ENCODE measurements at regions not wholly inside any gene's neighbourhood (a gene's known extent, or its start where the extent isn't known, plus 50 kb on each side); places are given as distances from the start of the nearest gene placed in this dataset.

GRCh38 chr6:91281901-91282300 is 695.0 kb upstream of the MAP3K7 start:
- Histone ChIP-seq H3K27me3 (ENCODE audit: insufficient read depth, low read length) (0 out of 2 replicates have a peak, but pooled peaks cover under 1% of the 10 kb centered on the region), H3K4me1 (ENCODE audit: insufficient read depth, low read length) (peaks cover 27% of the 10 kb centered on the region), H3K4me3 (ENCODE audit: low read length) (no peak overlapping the region), H3K27ac (ENCODE audit: low read length) (no peak overlapping the region), H3K36me3 (ENCODE audit: insufficient read depth, low read depth, low read length) (no peaks in the 10 kb centered on the region), H3K9me3 (ENCODE audit: insufficient read depth, low read depth, low read length) (no peaks in the 10 kb centered on the region), H3K9ac (ENCODE audit: low read depth, low read length) (no peak overlapping the region)

- Histone ChIP-seq H3K4me3 (ENCODE audit: low read length) (no peak overlapping the region), H3K4me1 (ENCODE audit: insufficient read depth, low read length) (peaks cover 27% of the 10 kb centered on the region), H3K27me3 (ENCODE audit: insufficient read depth, low read length) (no peaks in the 10 kb centered on the region), H3K27ac (ENCODE audit: low read length) (no peak overlapping the region), H3K9ac (ENCODE audit: low read depth, low read length) (no peak overlapping the region), H3K36me3 (ENCODE audit: insufficient read depth, low read depth, low read length) (no peaks in the 10 kb centered on the region), H3K9me3 (ENCODE audit: insufficient read depth, low read depth, low read length) (no peaks in the 10 kb centered on the region)
These were observed 693.6 kb upstream of the MAP3K7 start for GRCh38 chr6:91280494-91280830.

DNA sequence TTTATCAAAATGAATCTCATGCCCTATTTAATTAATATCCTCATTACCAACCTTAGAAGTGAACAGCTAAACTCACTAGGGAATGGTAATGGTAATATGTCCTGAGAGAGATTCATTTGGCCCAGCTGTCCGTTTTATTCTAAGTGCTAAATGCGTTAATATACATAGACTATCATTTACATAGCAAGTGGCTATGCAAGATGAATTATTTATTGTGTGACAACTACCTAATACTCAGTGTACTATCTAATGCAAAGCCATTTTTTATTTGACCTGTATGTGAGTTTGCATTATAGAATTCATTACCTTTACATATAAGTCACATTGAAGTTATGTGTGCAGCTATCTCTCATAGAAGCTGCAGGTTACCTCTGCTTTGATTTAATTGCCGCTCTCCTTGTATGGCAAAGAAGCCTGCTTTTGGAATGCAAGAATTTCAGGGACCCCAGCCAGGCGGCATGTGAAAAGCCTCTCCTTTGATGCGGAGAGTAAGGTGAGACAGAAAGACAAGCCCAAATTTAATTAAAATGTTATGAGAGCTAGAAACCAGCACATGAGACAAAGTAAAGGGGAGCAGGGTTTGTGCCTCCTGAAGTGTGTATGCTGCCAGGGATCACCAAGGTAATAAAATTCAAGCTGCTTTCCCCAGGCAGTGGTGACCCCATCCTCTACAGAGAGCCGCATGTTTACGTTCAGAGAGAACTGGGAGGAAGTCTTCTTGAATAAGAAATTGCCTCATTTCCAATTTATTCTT is 693.0 kb upstream of the MAP3K7 start:
- Histone ChIP-seq H3K4me1 (ENCODE audit: insufficient read depth, low read length) (peaks cover 27% of the 10 kb centered on the region), H3K27me3 (ENCODE audit: insufficient read depth, low read length) (no peaks in the 10 kb centered on the region), H3K4me3 (ENCODE audit: low read length) (no peak overlapping the region), H3K9ac (ENCODE audit: low read depth, low read length) (no peak overlapping the region), H3K9me3 (ENCODE audit: insufficient read depth, low read depth, low read length) (no peaks in the 10 kb centered on the region), H3K27ac (ENCODE audit: low read length) (no peak overlapping the region), H3K36me3 (ENCODE audit: insufficient read depth, low read depth, low read length) (no peaks in the 10 kb centered on the region)

- H3K27me3 ChIP-seq (ENCODE audit: insufficient read depth, low read length) = no peaks in the 10 kb centered on the region
- peaks cover 27% of the 10 kb centered on the region for H3K4me1 ChIP-seq (ENCODE audit: insufficient read depth, low read length)
- H3K27ac ChIP-seq (ENCODE audit: low read length) = no peak overlapping the region
- H3K9ac ChIP-seq (ENCODE audit: low read depth, low read length) = no peak overlapping the region
- no peaks in the 10 kb centered on the region for H3K9me3 ChIP-seq (ENCODE audit: insufficient read depth, low read depth, low read length)
- no peaks in the 10 kb centered on the region for H3K36me3 ChIP-seq (ENCODE audit: insufficient read depth, low read depth, low read length)
- no peak overlapping the region for H3K4me3 ChIP-seq (ENCODE audit: low read length)
These were observed 691.5 kb upstream of the MAP3K7 start for GRCh38 chr6:91278416-91278815.

GRCh38 chr6:91276315-91276714 is 689.4 kb upstream of the MAP3K7 start:
- H3K9ac ChIP-seq (ENCODE audit: low read depth, low read length) = no peak overlapping the region
- H3K36me3 ChIP-seq (ENCODE audit: insufficient read depth, low read depth, low read length) = no peaks in the 10 kb centered on the region
- H3K4me3 ChIP-seq (ENCODE audit: low read length) = no peak overlapping the region
- H3K27me3 ChIP-seq (ENCODE audit: insufficient read depth, low read length) = no peaks in the 10 kb centered on the region
- H3K4me1 ChIP-seq (ENCODE audit: insufficient read depth, low read length) = peaks cover 27% of the 10 kb centered on the region
- no peak overlapping the region for H3K27ac ChIP-seq (ENCODE audit: low read length)
- H3K9me3 ChIP-seq (ENCODE audit: insufficient read depth, low read depth, low read length) = no peaks in the 10 kb centered on the region; the same call in 1 of the 2 replicates

DNA sequence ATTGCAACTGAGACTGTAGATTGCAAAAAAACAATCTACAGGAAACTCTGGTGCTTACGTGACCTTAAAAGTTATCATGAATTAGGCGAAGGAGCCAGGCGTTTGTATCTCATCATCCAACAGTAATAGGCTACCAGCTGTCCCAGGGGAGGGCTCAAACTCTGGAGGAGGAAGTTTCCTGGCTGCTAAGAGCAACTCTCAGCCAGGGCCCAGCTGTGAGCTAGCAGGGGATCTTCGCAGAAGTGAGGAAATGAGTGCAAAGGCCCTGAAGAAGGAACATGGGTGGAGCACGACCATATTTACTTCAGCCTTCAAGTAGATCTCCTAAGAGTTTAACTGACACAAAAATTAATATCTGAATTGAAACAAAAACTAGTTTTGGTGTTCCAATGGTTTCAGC is 686.9 kb upstream of the MAP3K7 start:
- Histone ChIP-seq H3K9me3 (ENCODE audit: insufficient read depth, low read depth, low read length) (no peaks in the 10 kb centered on the region; the same call in 1 of the 2 replicates), H3K27ac (ENCODE audit: low read length) (no peak overlapping the region), H3K27me3 (ENCODE audit: insufficient read depth, low read length) (no peaks in the 10 kb centered on the region), H3K4me1 (ENCODE audit: insufficient read depth, low read length) (peaks cover 4% of the 10 kb centered on the region), H3K36me3 (ENCODE audit: insufficient read depth, low read depth, low read length) (no peaks in the 10 kb centered on the region), H3K9ac (ENCODE audit: low read depth, low read length) (no peak overlapping the region), H3K4me3 (ENCODE audit: low read length) (no peak overlapping the region)

DNA sequence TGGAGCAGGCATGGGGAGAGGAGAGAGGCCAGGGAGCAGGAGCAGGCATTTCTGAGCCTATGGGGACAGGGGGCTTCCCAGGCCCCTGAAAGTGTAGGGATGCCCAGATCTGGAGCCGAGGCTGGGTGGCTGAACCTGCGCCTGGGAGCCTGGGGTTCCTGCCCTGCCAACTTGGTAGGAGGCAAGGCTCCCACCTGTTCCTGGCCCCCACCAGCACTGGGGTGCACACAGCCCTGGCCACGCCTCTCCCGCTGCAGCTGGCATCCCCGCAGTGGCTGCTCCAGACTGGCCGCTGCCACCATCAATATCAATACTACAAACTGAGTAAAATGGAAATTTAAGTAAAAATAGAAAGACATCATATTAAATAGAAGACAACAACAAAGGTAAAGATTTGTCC is 684.9 kb upstream of the MAP3K7 start:
- no peaks in the 10 kb centered on the region for H3K27me3 ChIP-seq (ENCODE audit: insufficient read depth, low read length)
- H3K27ac ChIP-seq (ENCODE audit: low read length) = no peak overlapping the region
- no peaks in the 10 kb centered on the region for H3K36me3 ChIP-seq (ENCODE audit: insufficient read depth, low read depth, low read length)
- no peaks in the 10 kb centered on the region; the same call in 1 of the 2 replicates for H3K9me3 ChIP-seq (ENCODE audit: insufficient read depth, low read depth, low read length)
- H3K9ac ChIP-seq (ENCODE audit: low read depth, low read length) = no peak overlapping the region
- H3K4me3 ChIP-seq (ENCODE audit: low read length) = no peak overlapping the region
- no peaks in the 10 kb centered on the region for H3K4me1 ChIP-seq (ENCODE audit: insufficient read depth, low read length)

- Histone ChIP-seq H3K36me3 (ENCODE audit: insufficient read depth, low read depth, low read length) (no peaks in the 10 kb centered on the region), H3K4me3 (ENCODE audit: low read length) (no peak overlapping the region), H3K27ac (ENCODE audit: low read length) (no peak overlapping the region), H3K4me1 (ENCODE audit: insufficient read depth, low read length) (no peaks in the 10 kb centered on the region), H3K9ac (ENCODE audit: low read depth, low read length) (no peak overlapping the region), H3K9me3 (ENCODE audit: insufficient read depth, low read depth, low read length) (no peaks in the 10 kb centered on the region; the same call in 1 of the 2 replicates), H3K27me3 (ENCODE audit: insufficient read depth, low read length) (no peaks in the 10 kb centered on the region)
These were observed 682.1 kb upstream of the MAP3K7 start for GRCh38 chr6:91268941-91269340.

DNA sequence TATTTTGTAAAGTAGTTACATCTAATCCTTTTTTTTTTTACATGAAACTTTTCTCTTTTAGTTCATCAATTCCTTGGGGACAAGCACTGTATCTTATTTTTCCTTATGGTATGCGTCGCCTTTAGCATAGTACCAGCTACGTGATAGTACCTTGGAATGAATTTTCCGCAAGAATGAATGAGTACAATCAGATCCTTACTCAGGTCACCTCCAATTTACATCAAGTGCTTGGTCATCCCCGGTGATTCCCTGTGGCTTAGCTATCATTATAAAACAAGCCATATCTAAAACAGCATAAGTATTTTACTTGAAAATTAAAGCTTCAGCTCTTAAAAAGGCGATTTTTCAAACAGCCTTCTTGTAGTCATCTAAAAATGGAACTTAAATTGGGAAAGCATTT is 680.4 kb upstream of the MAP3K7 start:
- no peak overlapping the region for H3K27ac ChIP-seq (ENCODE audit: low read length)
- no peak overlapping the region for H3K4me3 ChIP-seq (ENCODE audit: low read length)
- H3K9ac ChIP-seq (ENCODE audit: low read depth, low read length) = no peak overlapping the region
- H3K36me3 ChIP-seq (ENCODE audit: insufficient read depth, low read depth, low read length) = no peaks in the 10 kb centered on the region
- H3K27me3 ChIP-seq (ENCODE audit: insufficient read depth, low read length) = no peaks in the 10 kb centered on the region
- no peaks in the 10 kb centered on the region; the same call in 1 of the 2 replicates for H3K9me3 ChIP-seq (ENCODE audit: insufficient read depth, low read depth, low read length)
- H3K4me1 ChIP-seq (ENCODE audit: insufficient read depth, low read length) = no peaks in the 10 kb centered on the region

DNA sequence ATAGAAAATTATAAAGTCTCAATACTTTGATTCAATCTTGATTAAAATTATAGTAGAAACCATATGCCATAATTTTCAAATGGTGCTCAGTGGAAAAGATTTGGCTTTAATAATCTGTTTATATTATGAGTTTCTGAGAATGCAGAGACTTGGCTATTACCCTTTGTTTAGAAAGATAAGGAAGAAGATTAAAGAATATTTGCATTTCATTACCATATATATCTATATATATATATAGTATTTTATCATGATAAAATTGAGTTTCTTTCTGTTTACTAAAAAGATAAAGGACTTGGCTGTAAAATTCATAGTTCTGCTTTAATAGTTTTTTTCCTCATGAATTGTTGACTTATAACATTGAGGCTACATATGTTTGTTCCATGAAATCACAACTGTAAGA is 679.3 kb upstream of the MAP3K7 start:
- Histone ChIP-seq H3K9me3 (ENCODE audit: insufficient read depth, low read depth, low read length) (no peaks in the 10 kb centered on the region; the same call in 1 of the 2 replicates), H3K9ac (ENCODE audit: low read depth, low read length) (no peak overlapping the region), H3K27ac (ENCODE audit: low read length) (no peak overlapping the region), H3K4me1 (ENCODE audit: insufficient read depth, low read length) (no peaks in the 10 kb centered on the region), H3K4me3 (ENCODE audit: low read length) (no peak overlapping the region), H3K36me3 (ENCODE audit: insufficient read depth, low read depth, low read length) (no peaks in the 10 kb centered on the region), H3K27me3 (ENCODE audit: insufficient read depth, low read length) (no peaks in the 10 kb centered on the region)

DNA sequence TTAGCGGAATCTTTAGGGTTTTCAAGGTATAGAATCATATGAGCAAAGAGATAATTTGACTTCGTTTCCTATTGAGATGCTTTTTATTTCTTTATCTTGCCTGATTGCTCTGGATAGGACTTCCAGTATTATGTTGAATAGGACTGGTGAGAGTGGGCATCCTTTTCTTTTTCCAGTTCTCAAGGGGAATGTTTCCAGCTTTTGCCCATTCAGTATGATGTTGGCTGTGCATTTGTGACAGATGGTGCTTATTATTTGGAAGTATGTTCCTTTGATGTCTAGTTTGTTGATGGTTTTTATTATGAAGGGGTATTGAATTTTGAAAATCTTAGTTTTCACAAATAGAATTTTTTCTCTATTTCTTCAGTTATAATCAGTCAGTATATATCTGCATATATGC is 656.6 kb upstream of the MAP3K7 start:
- no peak overlapping the region for H3K4me3 ChIP-seq (ENCODE audit: low read length)
- H3K9me3 ChIP-seq (ENCODE audit: insufficient read depth, low read depth, low read length) = no peaks in the 10 kb centered on the region
- no peaks in the 10 kb centered on the region for H3K4me1 ChIP-seq (ENCODE audit: insufficient read depth, low read length)
- no peak overlapping the region for H3K9ac ChIP-seq (ENCODE audit: low read depth, low read length)
- H3K36me3 ChIP-seq (ENCODE audit: insufficient read depth, low read depth, low read length) = no peaks in the 10 kb centered on the region
- no peak overlapping the region for H3K27ac ChIP-seq (ENCODE audit: low read length)
- no peaks in the 10 kb centered on the region for H3K27me3 ChIP-seq (ENCODE audit: insufficient read depth, low read length)

DNA sequence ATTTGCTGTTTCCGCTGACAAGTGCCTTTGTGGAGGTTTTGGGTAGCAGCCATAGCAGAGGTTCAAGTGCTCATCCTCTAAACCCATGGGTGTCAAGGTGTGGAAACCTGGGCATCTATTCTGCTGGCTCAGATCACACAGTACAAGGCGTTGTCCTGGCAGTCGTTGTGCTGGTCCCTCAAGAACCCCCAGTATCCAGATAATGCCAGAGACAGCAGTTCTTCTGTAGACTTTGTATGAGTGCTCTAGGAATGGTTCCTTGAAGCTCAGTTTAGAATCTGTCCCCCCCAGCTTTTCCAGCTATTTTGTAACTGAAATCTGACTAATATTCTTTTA is 655.7 kb upstream of the MAP3K7 start:
- no peak overlapping the region for H3K4me3 ChIP-seq (ENCODE audit: low read length)
- H3K36me3 ChIP-seq (ENCODE audit: insufficient read depth, low read depth, low read length) = no peaks in the 10 kb centered on the region
- no peak overlapping the region for H3K27ac ChIP-seq (ENCODE audit: low read length)
- no peaks in the 10 kb centered on the region for H3K4me1 ChIP-seq (ENCODE audit: insufficient read depth, low read length)
- H3K9ac ChIP-seq (ENCODE audit: low read depth, low read length) = no peak overlapping the region
- no peaks in the 10 kb centered on the region for H3K27me3 ChIP-seq (ENCODE audit: insufficient read depth, low read length)
- H3K9me3 ChIP-seq (ENCODE audit: insufficient read depth, low read depth, low read length) = no peaks in the 10 kb centered on the region
